GM21529 (cell line): ENCODE measurements at regions not wholly inside any gene's neighbourhood (a gene's known extent, or its start where the extent isn't known, plus 50 kb on each side); places are given as distances from the start of the nearest gene placed in this dataset.

ENCODE experiments used
- ATAC-seq: cut with Tn5 transposase; IDR thresholded peaks from one replicate; pipeline ENCODE4 v1.9.1; 2021; ENCODE audit not compliant: unreplicated experiment

GRCh38 chr13:21949818-21950429, 279.1 kb downstream of the FGF9 start:
- no peak for ATAC-seq

- ATAC-seq: no peak
Measured at GRCh38 chr13:21956666-21957065, 285.8 kb downstream of the FGF9 start.

GRCh38 chr13:21957833-21958232, 287.0 kb downstream of the FGF9 start:
- ATAC-seq: no peak

- no peak for ATAC-seq
Measured at GRCh38 chr13:21960108-21960507, 289.2 kb downstream of the FGF9 start.

GRCh38 chr13:21964686-21965085, 293.8 kb downstream of the FGF9 start:
- no peak for ATAC-seq

- ATAC-seq: no peak
Measured at GRCh38 chr13:21965095-21965494, 294.2 kb downstream of the FGF9 start.

GRCh38 chr13:21966014-21966413, 295.1 kb downstream of the FGF9 start:
- no peak for ATAC-seq

- no peak for ATAC-seq
Measured at GRCh38 chr13:21967871-21968270, 297.0 kb downstream of the FGF9 start.

GRCh38 chr13:21970172-21970571, 299.3 kb downstream of the FGF9 start:
- ATAC-seq: no peak

GRCh38 chr13:21970918-21971317, 300.0 kb downstream of the FGF9 start:
- ATAC-seq: no peak

GRCh38 chr13:21971662-21972621, 301.1 kb downstream of the FGF9 start:
- no peak for ATAC-seq

GRCh38 chr13:21973437-21974125, 302.7 kb downstream of the FGF9 start:
- ATAC-seq: no peak

GRCh38 chr13:21974741-21975140, 303.9 kb downstream of the FGF9 start:
- ATAC-seq: no peak

- ATAC-seq: no peak
Measured at GRCh38 chr13:21976159-21976558, 305.3 kb downstream of the FGF9 start.

- ATAC-seq: no peak
Measured at GRCh38 chr13:21979161-21979806, 308.4 kb downstream of the FGF9 start.

GRCh38 chr13:21980049-21980448, 309.2 kb downstream of the FGF9 start:
- ATAC-seq: no peak

GRCh38 chr13:21984156-21984555, 313.3 kb downstream of the FGF9 start:
- no peak for ATAC-seq

- no peak for ATAC-seq
Measured at GRCh38 chr13:21986602-21987001, 315.7 kb downstream of the FGF9 start.

- no peak for ATAC-seq
Measured at GRCh38 chr13:21987793-21988192, 316.9 kb downstream of the FGF9 start.

- ATAC-seq: no peak
Measured at GRCh38 chr13:21988624-21989023, 317.8 kb downstream of the FGF9 start.

GRCh38 chr13:21996049-21996448, 325.2 kb downstream of the FGF9 start:
- ATAC-seq: no peak
